HL-60 (cell line): ENCODE measurements at regions not wholly inside any gene's neighbourhood (a gene's known extent, or its start where the extent isn't known, plus 50 kb on each side); places are given as distances from the start of the nearest gene placed in this dataset.

Experiments used
- DNase-seq, 2 experiments: peaks; one replicate each; pipeline ENCODE4 v3.0.0-alpha.2; 2010 to 2020; ENCODE audit warnings: low read depth in 1 of 2, low spot score in 1 of 2
- H3K27ac ChIP-seq: fragments of 250-450 bp; sonication (Bioruptor Pico); replicated peaks from 2 replicates; pipeline ENCODE4 v1.5.1; 2020; ENCODE audit warnings: mild to moderate bottlenecking, moderate library complexity
- H3K27me3 ChIP-seq: fragments of 250-450 bp; sonication (Bioruptor Pico); 2 replicates; pipeline ENCODE4 v1.5.1; 2021; ENCODE audit warnings: mild to moderate bottlenecking, moderate library complexity; ENCODE audit not compliant: insufficient read depth, poor library complexity, severe bottlenecking
- H3K4me3 ChIP-seq: replicated peaks from 2 replicates; pipeline ENCODE4 v1.5.1; 2011; ENCODE audit warnings: mild to moderate bottlenecking, control low read depth, low read length; ENCODE audit not compliant: insufficient read depth
- CTCF ChIP-seq: IDR thresholded peaks from one replicate; pipeline ENCODE4 v1.5.1; 2011; ENCODE audit warnings: low read length, control low read depth, inconsistent platforms; ENCODE audit not compliant: insufficient read depth
- GABPA ChIP-seq: IDR thresholded peaks from 2 replicates; pipeline ENCODE4 v1.6.1; 2012; ENCODE audit warnings: low read depth
- POLR2AphosphoS5 ChIP-seq: IDR thresholded peaks from 2 replicates; pipeline ENCODE4 v1.6.1; 2012; ENCODE audit warnings: low read depth
- REST ChIP-seq: IDR thresholded peaks from 2 replicates; pipeline ENCODE4 v1.6.1; 2012; ENCODE audit warnings: low read depth; ENCODE audit not compliant: insufficient replicate concordance
- SPI1 ChIP-seq: IDR thresholded peaks from 2 replicates; pipeline ENCODE4 v1.6.1; 2012; ENCODE audit warnings: low read depth, mild to moderate bottlenecking, borderline replicate concordance

GRCh38 chrX:39929379-39930025, 168.3 kb downstream of the BCOR start:
- TF ChIP-seq GABPA (no peak), REST (no peak), SPI1 (no peak), CTCF (no peak), POLR2AphosphoS5 (no peak)
- no peak overlapping the region for H3K4me3 ChIP-seq

GRCh38 chrX:39930786-39931528, 166.8 kb downstream of the BCOR start:
- no peak for TF ChIP-seq POLR2AphosphoS5
- no peak for TF ChIP-seq REST
- TF ChIP-seq CTCF = no peak
- TF ChIP-seq GABPA = no peak
- TF ChIP-seq SPI1 = no peak
- Histone ChIP-seq H3K27me3 (no peaks in the 10 kb centered on the region), H3K27ac (no peak overlapping the region), H3K4me3 (no peak overlapping the region)
- no peak for DNase-seq

More at GRCh38 chrX:39929379-39930025, 168.3 kb downstream of the BCOR start:
- no peaks in the 10 kb centered on the region for H3K27me3 ChIP-seq
- H3K27ac ChIP-seq = no peak overlapping the region
- DNase-seq = no peak

GRCh38 chrX:39931529-39932282, 166.1 kb downstream of the BCOR start:
- DNase-seq = no peak
- no peak overlapping the region for H3K4me3 ChIP-seq
- no peak for TF ChIP-seq CTCF
- TF ChIP-seq POLR2AphosphoS5 = no peak
- TF ChIP-seq SPI1 = no peak
- TF ChIP-seq GABPA = no peak
- TF ChIP-seq REST = no peak
- no peak overlapping the region for H3K27ac ChIP-seq
- H3K27me3 ChIP-seq = no peaks in the 10 kb centered on the region
